ENCODE measurements at regions not wholly inside any gene's neighbourhood (a gene's known extent, or its start where the extent isn't known, plus 50 kb on each side); places are given as distances from the start of the nearest gene placed in this dataset.

DNA sequence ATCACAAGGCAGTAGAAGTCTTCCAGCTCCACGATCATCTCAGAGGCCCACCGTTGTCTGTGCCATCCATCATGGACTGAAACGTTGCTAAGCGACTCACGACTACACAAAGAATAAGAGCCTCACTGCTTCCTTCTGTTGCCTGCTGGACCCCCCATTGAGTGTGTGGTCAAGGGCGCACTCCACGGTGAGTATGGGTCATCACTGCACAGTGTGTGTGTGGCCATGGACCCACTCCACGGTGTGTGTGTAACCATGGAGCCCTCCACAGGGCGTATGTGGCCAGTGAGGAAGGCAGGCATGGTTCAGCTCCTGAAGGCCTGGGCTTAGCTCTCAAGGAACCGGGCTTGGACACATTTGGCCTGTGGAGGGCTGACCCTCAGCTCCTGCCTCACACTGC lies 123.4 kb upstream of the AFDN start (continued):
- TF ChIP-seq, protein P1, sequence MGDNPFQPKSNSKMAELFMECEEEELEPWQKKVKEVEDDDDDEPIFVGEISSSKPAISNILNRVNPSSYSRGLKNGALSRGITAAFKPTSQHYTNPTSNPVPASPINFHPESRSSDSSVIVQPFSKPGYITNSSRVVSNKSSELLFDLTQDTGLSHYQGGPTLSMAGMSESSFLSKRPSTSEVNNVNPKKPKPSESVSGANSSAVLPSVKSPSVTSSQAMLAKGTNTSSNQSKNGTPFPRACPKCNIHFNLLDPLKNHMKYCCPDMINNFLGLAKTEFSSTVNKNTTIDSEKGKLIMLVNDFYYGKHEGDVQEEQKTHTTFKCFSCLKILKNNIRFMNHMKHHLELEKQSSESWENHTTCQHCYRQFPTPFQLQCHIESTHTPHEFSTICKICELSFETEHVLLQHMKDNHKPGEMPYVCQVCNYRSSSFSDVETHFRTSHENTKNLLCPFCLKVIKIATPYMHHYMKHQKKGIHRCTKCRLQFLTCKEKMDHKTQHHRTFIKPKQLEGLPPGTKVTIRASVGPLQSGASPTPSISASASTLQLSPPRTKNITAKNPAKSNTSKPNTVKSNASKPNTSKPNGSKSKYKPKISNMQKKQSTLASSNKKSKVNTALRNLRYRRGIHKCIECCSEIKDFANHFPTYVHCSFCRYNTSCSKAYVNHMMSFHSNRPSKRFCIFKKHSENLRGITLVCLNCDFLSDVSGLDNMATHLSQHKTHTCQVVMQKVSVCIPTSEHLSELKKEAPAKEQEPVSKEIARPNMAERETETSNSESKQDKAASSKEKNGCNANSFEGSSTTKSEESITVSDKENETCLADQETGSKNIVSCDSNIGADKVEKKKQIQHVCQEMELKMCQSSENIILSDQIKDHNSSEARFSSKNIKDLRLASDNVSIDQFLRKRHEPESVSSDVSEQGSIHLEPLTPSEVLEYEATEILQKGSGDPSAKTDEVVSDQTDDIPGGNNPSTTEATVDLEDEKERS (tag by site-specific recombination; IDR thresholded peaks at IDR 0.05) = no peak
- TF ChIP-seq ZBTB8A (tag by site-specific recombination; IDR thresholded peaks at IDR 0.05) (no peak), KLF9 (tag by site-specific recombination; IDR thresholded peaks at IDR 0.05; ENCODE audit: low read depth) (no peak), EGR2 (tag by site-specific recombination; IDR thresholded peaks at IDR 0.05; ENCODE audit: low read depth) (no peak), KLF16 (tag by site-specific recombination; IDR thresholded peaks at IDR 0.05) (no peak), KLF10 (tag by site-specific recombination; IDR thresholded peaks at IDR 0.05) (no peak), ZNF184 (tag by site-specific recombination; IDR thresholded peaks at IDR 0.05) (no peak), HOXA7 (CRISPR knock-in tag; IDR thresholded peaks at IDR 0.05; ENCODE audit: borderline replicate concordance) (no peak), ZNF366 (tag by site-specific recombination; conservative IDR thresholded peaks at IDR 0.05) (no peak), ZNF114 (tag by site-specific recombination; IDR thresholded peaks at IDR 0.05) (no peak), ZNF157 (tag by site-specific recombination; IDR thresholded peaks at IDR 0.05) (no peak), ZEB2 (tag by site-specific recombination; IDR thresholded peaks at IDR 0.05) (no peak)
- TF ChIP-seq, protein P2, sequence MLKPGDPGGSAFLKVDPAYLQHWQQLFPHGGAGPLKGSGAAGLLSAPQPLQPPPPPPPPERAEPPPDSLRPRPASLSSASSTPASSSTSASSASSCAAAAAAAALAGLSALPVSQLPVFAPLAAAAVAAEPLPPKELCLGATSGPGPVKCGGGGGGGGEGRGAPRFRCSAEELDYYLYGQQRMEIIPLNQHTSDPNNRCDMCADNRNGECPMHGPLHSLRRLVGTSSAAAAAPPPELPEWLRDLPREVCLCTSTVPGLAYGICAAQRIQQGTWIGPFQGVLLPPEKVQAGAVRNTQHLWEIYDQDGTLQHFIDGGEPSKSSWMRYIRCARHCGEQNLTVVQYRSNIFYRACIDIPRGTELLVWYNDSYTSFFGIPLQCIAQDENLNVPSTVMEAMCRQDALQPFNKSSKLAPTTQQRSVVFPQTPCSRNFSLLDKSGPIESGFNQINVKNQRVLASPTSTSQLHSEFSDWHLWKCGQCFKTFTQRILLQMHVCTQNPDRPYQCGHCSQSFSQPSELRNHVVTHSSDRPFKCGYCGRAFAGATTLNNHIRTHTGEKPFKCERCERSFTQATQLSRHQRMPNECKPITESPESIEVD (tag by site-specific recombination; IDR thresholded peaks at IDR 0.05) = no peak
- TF ChIP-seq, protein P3, sequence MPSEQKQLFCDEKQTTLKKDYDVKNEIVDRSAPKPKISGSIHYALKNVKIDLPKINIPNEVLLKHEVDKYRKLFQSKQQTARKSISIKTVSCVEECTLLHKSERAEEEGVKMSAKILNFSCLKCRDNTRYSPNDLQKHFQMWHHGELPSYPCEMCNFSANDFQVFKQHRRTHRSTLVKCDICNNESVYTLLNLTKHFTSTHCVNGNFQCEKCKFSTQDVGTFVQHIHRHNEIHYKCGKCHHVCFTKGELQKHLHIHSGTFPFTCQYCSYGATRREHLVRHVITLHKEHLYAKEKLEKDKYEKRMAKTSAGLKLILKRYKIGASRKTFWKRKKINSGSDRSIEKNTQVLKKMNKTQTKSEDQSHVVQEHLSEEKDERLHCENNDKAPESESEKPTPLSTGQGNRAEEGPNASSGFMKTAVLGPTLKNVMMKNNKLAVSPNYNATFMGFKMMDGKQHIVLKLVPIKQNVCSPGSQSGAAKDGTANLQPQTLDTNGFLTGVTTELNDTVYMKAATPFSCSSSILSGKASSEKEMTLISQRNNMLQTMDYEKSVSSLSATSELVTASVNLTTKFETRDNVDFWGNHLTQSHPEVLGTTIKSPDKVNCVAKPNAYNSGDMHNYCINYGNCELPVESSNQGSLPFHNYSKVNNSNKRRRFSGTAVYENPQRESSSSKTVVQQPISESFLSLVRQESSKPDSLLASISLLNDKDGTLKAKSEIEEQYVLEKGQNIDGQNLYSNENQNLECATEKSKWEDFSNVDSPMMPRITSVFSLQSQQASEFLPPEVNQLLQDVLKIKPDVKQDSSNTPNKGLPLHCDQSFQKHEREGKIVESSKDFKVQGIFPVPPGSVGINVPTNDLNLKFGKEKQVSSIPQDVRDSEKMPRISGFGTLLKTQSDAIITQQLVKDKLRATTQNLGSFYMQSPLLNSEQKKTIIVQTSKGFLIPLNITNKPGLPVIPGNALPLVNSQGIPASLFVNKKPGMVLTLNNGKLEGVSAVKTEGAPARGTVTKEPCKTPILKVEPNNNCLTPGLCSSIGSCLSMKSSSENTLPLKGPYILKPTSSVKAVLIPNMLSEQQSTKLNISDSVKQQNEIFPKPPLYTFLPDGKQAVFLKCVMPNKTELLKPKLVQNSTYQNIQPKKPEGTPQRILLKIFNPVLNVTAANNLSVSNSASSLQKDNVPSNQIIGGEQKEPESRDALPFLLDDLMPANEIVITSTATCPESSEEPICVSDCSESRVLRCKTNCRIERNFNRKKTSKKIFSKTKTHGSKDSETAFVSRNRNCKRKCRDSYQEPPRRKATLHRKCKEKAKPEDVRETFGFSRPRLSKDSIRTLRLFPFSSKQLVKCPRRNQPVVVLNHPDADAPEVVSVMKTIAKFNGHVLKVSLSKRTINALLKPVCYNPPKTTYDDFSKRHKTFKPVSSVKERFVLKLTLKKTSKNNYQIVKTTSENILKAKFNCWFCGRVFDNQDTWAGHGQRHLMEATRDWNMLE (tag by site-specific recombination; conservative IDR thresholded peaks at IDR 0.05; ENCODE audit: low read depth) = no peak

DNA sequence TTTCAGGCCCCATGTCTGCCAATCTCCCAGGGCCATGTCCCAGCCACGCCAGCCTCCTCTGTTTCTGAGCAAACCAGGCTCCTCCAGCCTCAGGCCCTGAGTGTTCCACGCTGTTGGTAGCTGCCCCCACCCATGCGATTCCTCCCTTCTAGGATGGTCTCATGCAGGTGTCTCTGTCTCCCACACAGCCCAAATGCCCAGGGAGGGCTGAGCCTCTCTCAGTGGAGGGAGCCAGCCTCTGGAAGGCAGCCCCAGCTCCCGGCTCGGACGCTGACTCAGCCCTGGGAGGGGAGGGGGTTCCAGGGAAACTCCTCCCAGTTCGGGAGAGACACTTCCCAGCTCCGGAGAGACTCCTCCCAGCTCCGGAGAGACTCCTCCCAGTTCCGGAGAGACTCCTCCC lies 122.9 kb upstream of the AFDN start:
- no peaks in the 10 kb centered on the region for H3K4me1 ChIP-seq (ENCODE audit: control insufficient read depth, insufficient read depth, low read length)
- no peaks in the 10 kb centered on the region for H3K36me3 ChIP-seq (ENCODE audit: control insufficient read depth in 2 of 2, insufficient read depth in 1 of 2, low read length in 2 of 2)
- no peak overlapping the region for H3K4me3 ChIP-seq (ENCODE audit: low read depth, low read length)
- POLR2A ChIA-PET = no interaction called here
- no peaks in the 10 kb centered on the region for H3K9me3 ChIP-seq (ENCODE audit: control insufficient read depth, insufficient read depth, low read depth, low read length)
- H3K27ac ChIP-seq (ENCODE audit: extremely low read depth, low read depth, low read length) = no peak overlapping the region
- CTCF ChIA-PET = interaction anchor here (1.2 kb wide), 1 partner anchor 10 kb away, joined by 4 read pairs; no protein-coding TSS in a partner anchor
- TF ChIP-seq, protein P4, sequence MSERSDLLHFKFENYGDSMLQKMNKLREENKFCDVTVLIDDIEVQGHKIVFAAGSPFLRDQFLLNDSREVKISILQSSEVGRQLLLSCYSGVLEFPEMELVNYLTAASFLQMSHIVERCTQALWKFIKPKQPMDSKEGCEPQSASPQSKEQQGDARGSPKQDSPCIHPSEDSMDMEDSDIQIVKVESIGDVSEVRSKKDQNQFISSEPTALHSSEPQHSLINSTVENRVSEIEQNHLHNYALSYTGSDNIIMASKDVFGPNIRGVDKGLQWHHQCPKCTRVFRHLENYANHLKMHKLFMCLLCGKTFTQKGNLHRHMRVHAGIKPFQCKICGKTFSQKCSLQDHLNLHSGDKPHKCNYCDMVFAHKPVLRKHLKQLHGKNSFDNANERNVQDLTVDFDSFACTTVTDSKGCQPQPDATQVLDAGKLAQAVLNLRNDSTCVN (tag by site-specific recombination; optimal IDR thresholded peaks at IDR 0.05) = no peak
- TF ChIP-seq, protein P5, sequence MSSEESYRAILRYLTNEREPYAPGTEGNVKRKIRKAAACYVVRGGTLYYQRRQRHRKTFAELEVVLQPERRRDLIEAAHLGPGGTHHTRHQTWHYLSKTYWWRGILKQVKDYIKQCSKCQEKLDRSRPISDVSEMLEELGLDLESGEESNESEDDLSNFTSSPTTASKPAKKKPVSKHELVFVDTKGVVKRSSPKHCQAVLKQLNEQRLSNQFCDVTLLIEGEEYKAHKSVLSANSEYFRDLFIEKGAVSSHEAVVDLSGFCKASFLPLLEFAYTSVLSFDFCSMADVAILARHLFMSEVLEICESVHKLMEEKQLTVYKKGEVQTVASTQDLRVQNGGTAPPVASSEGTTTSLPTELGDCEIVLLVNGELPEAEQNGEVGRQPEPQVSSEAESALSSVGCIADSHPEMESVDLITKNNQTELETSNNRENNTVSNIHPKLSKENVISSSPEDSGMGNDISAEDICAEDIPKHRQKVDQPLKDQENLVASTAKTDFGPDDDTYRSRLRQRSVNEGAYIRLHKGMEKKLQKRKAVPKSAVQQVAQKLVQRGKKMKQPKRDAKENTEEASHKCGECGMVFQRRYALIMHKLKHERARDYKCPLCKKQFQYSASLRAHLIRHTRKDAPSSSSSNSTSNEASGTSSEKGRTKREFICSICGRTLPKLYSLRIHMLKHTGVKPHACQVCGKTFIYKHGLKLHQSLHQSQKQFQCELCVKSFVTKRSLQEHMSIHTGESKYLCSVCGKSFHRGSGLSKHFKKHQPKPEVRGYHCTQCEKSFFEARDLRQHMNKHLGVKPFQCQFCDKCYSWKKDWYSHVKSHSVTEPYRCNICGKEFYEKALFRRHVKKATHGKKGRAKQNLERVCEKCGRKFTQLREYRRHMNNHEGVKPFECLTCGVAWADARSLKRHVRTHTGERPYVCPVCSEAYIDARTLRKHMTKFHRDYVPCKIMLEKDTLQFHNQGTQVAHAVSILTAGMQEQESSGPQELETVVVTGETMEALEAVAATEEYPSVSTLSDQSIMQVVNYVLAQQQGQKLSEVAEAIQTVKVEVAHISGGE (tag by site-specific recombination; conservative IDR thresholded peaks at IDR 0.05; ENCODE audit: low read depth) = no peak
- TF ChIP-seq ZNF548 (tag by site-specific recombination; IDR thresholded peaks at IDR 0.05) = no peak
- TF ChIP-seq, protein P6, sequence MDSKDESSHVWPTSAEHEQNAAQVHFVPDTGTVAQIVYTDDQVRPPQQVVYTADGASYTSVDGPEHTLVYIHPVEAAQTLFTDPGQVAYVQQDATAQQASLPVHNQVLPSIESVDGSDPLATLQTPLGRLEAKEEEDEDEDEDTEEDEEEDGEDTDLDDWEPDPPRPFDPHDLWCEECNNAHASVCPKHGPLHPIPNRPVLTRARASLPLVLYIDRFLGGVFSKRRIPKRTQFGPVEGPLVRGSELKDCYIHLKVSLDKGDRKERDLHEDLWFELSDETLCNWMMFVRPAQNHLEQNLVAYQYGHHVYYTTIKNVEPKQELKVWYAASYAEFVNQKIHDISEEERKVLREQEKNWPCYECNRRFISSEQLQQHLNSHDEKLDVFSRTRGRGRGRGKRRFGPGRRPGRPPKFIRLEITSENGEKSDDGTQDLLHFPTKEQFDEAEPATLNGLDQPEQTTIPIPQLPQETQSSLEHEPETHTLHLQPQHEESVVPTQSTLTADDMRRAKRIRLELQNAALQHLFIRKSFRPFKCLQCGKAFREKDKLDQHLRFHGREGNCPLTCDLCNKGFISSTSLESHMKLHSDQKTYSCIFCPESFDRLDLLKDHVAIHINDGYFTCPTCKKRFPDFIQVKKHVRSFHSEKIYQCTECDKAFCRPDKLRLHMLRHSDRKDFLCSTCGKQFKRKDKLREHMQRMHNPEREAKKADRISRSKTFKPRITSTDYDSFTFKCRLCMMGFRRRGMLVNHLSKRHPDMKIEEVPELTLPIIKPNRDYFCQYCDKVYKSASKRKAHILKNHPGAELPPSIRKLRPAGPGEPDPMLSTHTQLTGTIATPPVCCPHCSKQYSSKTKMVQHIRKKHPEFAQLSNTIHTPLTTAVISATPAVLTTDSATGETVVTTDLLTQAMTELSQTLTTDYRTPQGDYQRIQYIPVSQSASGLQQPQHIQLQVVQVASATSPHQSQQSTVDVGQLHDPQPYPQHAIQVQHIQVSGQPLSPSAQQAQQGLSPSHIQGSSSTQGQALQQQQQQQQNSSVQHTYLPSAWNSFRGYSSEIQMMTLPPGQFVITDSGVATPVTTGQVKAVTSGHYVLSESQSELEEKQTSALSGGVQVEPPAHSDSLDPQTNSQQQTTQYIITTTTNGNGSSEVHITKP (tag by site-specific recombination; IDR thresholded peaks at IDR 0.05) = no peak
- no peak for TF ChIP-seq ZNF433 (tag by site-specific recombination; IDR thresholded peaks at IDR 0.05; ENCODE audit: low read depth)
